Natural killer cell (primary cell): ENCODE measurements at regions not wholly inside any gene's neighbourhood (a gene's known extent, or its start where the extent isn't known, plus 50 kb on each side); places are given as distances from the start of the nearest gene placed in this dataset.

Source experiments
- ATAC-seq, 3 donors: fragments of 150-1000 bp in 2 of 3; fragments of 200-7000 bp in 1 of 3; cut with Tn5 transposase; 1 replicate in 1 of 3; 2 replicates in 2 of 3; pipeline ENCODE4 v1.10.0; 2021; ENCODE audit warnings: mild to moderate bottlenecking in 2 of 3, moderate library complexity in 2 of 3
- DNase-seq, 2 donors: peaks; one replicate each; pipeline versions ENCODE4 v3.0.0 to v3.0.0-alpha.2; 2013 to 2021; ENCODE audit warnings: mixed read lengths in 1 of 2
- H3K27ac ChIP-seq: one replicate; pipeline ENCODE4 v1.5.1; 2013; ENCODE audit warnings: mild to moderate bottlenecking, low read length
- H3K27me3 ChIP-seq: one replicate; pipeline ENCODE4 v1.6.1; 2013; ENCODE audit warnings: low read length; ENCODE audit not compliant: control insufficient read depth, insufficient read depth
- H3K36me3 ChIP-seq: one replicate; pipeline ENCODE4 v1.6.1; 2013; ENCODE audit warnings: low read length; ENCODE audit not compliant: control insufficient read depth, insufficient read depth
- H3K4me1 ChIP-seq: one replicate; pipeline ENCODE4 v1.6.1; 2013; ENCODE audit warnings: low read length; ENCODE audit not compliant: control insufficient read depth, insufficient read depth
- H3K4me3 ChIP-seq: one replicate; pipeline ENCODE4 v1.5.1; 2013; ENCODE audit warnings: low read length
- H3K9me3 ChIP-seq: one replicate; pipeline ENCODE4 v1.6.1; 2013; ENCODE audit warnings: low read length; ENCODE audit not compliant: control insufficient read depth, insufficient read depth
- H3K27ac Mint-ChIP-seq, 2 donors: one replicate each; pipeline ENCODE4 v1.8.0; 2022; ENCODE audit warnings: mild to moderate bottlenecking in 2 of 2, mixed read lengths in 2 of 2, moderate library complexity in 1 of 2
- H3K27me3 Mint-ChIP-seq, 2 donors: one replicate each; pipeline ENCODE4 v1.8.0; 2022; ENCODE audit warnings: low read depth in 2 of 2, mixed read lengths in 2 of 2
- H3K36me3 Mint-ChIP-seq: one replicate; pipeline ENCODE4 v1.8.0; 2022; ENCODE audit warnings: mixed read lengths
- H3K4me1 Mint-ChIP-seq, 2 donors: one replicate each; pipeline ENCODE4 v1.8.0; 2022; ENCODE audit warnings: mixed read lengths in 2 of 2
- H3K4me3 Mint-ChIP-seq: one replicate; pipeline ENCODE4 v1.8.0; 2022; ENCODE audit warnings: mild to moderate bottlenecking, moderate library complexity, mixed read lengths
- H3K9me3 Mint-ChIP-seq, 2 donors: one replicate each; pipeline ENCODE4 v1.8.0; 2022; ENCODE audit warnings: mixed read lengths in 2 of 2
- CTCF ChIP-seq: fragments of 200-600 bp; IDR thresholded peaks from one replicate; pipeline ENCODE4 v1.8.0; 2022; ENCODE audit warnings: antibody characterized with exemption
- WGBS: methylation state at CpG from one replicate; pipeline ENCODE4 v1.1.7; 2013; ENCODE audit warnings: missing lambda C conversion rate; ENCODE audit not compliant: insufficient coverage; 5-methylcytosine and 5-hydroxymethylcytosine counted together
- intact Hi-C: fragments of 100-400 bp; cut with micrococcal nuclease; formaldehyde crosslinking; loops from one replicate; pipeline ENCODE4 v1.14.2; 2022

- no peak overlapping the region for H3K4me3 ChIP-seq
- peaks cover 2 to 7% of the 10 kb centered on the region in 2 donors for H3K27me3 Mint-ChIP-seq
- H3K4me1 Mint-ChIP-seq: no peaks in the 10 kb centered on the region
- no peak for ATAC-seq
- H3K9me3 Mint-ChIP-seq: no peaks in the 10 kb centered on the region
- H3K36me3 ChIP-seq: no peaks in the 10 kb centered on the region
- H3K27me3 ChIP-seq: no peaks in the 10 kb centered on the region
- no peak overlapping the region for H3K4me3 Mint-ChIP-seq
- WGBS: 94% methylated on average over 2 of the region's 2 CpGs
- intact Hi-C loops: no loop called here
- no peak for TF ChIP-seq CTCF
- H3K27ac ChIP-seq: no peak overlapping the region
- H3K36me3 Mint-ChIP-seq: no peaks in the 10 kb centered on the region
- H3K4me1 ChIP-seq: no peaks in the 10 kb centered on the region
- no peaks in the 10 kb centered on the region for H3K9me3 ChIP-seq
- no peak for DNase-seq
- no peak overlapping the region for H3K27ac Mint-ChIP-seq
Observed at GRCh38 chr3:144177649-144178048, 206.0 kb downstream of the DIPK2A start.

GRCh38 chr3:144178607-144179006 is 207.0 kb downstream of the DIPK2A start:
- H3K9me3 ChIP-seq: no peaks in the 10 kb centered on the region
- H3K36me3 ChIP-seq: no peaks in the 10 kb centered on the region
- no peaks in the 10 kb centered on the region for H3K4me1 ChIP-seq
- no peak for TF ChIP-seq CTCF
- H3K27me3 ChIP-seq: no peaks in the 10 kb centered on the region
- ATAC-seq (no peak), DNase-seq (no peak)
- intact Hi-C loops: no loop called here
- no peak overlapping the region for H3K27ac ChIP-seq
- no peaks in the 10 kb centered on the region for H3K4me1 Mint-ChIP-seq
- peaks cover 2 to 3% of the 10 kb centered on the region in 2 donors for H3K27me3 Mint-ChIP-seq
- no peaks in the 10 kb centered on the region for H3K36me3 Mint-ChIP-seq
- WGBS: no CpG with 5 or more reads among the region's 2 CpGs
- H3K4me3 ChIP-seq: no peak overlapping the region
- H3K27ac Mint-ChIP-seq: no peak overlapping the region
- H3K9me3 Mint-ChIP-seq: no peaks in the 10 kb centered on the region
- H3K4me3 Mint-ChIP-seq: no peak overlapping the region

DNA sequence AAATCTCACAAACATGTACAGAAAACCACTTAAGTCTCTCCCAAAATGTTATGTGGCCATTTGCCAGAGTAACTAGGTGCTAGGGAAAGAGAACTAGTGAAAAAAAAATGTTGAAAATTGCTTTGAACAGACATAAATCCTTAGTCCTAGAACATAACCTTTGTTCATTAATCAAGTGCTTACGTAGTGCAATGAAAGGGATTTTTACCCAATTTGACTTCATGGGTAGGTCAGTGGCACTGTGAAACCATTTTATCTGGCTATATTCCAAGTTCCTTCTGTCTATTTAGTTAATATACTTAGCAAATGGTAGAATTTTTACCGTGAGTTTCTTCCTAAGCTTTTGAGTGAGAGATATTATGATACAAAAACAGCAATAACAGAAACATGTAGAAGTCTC is 209.4 kb downstream of the DIPK2A start:
- intact Hi-C loops: no loop called here
- no peaks in the 10 kb centered on the region for H3K27me3 ChIP-seq
- no peaks in the 10 kb centered on the region for H3K9me3 ChIP-seq
- H3K4me1 ChIP-seq: no peaks in the 10 kb centered on the region
- 100% methylated on average over 1 of the region's 2 CpGs for WGBS
- H3K27ac ChIP-seq: no peak overlapping the region
- Mint-ChIP-seq H3K27me3 (peaks cover 0 to 2% of the 10 kb centered on the region in 2 donors), H3K4me3 (no peak overlapping the region), H3K4me1 (no peaks in the 10 kb centered on the region), H3K9me3 (peaks cover 0 to 2% of the 10 kb centered on the region in 2 donors), H3K27ac (no peak overlapping the region), H3K36me3 (no peaks in the 10 kb centered on the region)
- no peak for DNase-seq
- no peak for ATAC-seq
- TF ChIP-seq CTCF: no peak
- H3K36me3 ChIP-seq: no peaks in the 10 kb centered on the region
- H3K4me3 ChIP-seq: no peak overlapping the region

- intact Hi-C loops: no loop called here
- H3K27me3 Mint-ChIP-seq: peaks cover 0 to 2% of the 10 kb centered on the region in 2 donors
- WGBS: 69% methylated on average over 1 of the region's 1 CpG
- Histone ChIP-seq H3K27ac (no peak overlapping the region), H3K27me3 (no peaks in the 10 kb centered on the region), H3K9me3 (no peaks in the 10 kb centered on the region), H3K4me3 (no peak overlapping the region), H3K4me1 (no peaks in the 10 kb centered on the region), H3K36me3 (no peaks in the 10 kb centered on the region)
- H3K4me1 Mint-ChIP-seq: no peaks in the 10 kb centered on the region
- H3K36me3 Mint-ChIP-seq: no peaks in the 10 kb centered on the region
- H3K4me3 Mint-ChIP-seq: no peak overlapping the region
- no peak for DNase-seq
- H3K9me3 Mint-ChIP-seq: peaks cover 0 to 2% of the 10 kb centered on the region in 2 donors
- no peak for TF ChIP-seq CTCF
- H3K27ac Mint-ChIP-seq: no peak overlapping the region
- ATAC-seq: no peak
Observed at GRCh38 chr3:144182501-144182900, 210.9 kb downstream of the DIPK2A start.
